ENCODE measurements at regions not wholly inside any gene's neighbourhood (a gene's known extent, or its start where the extent isn't known, plus 50 kb on each side); places are given as distances from the start of the nearest gene placed in this dataset.
A peak's percentile ranks its signal among the peaks of the same experiment; 100 is the strongest.
"Not testable (repeated sequence)": the region's sequence is repeated elsewhere in the genome, so short reads cannot be mapped to it uniquely, and the experiment has no call there.

DNA sequence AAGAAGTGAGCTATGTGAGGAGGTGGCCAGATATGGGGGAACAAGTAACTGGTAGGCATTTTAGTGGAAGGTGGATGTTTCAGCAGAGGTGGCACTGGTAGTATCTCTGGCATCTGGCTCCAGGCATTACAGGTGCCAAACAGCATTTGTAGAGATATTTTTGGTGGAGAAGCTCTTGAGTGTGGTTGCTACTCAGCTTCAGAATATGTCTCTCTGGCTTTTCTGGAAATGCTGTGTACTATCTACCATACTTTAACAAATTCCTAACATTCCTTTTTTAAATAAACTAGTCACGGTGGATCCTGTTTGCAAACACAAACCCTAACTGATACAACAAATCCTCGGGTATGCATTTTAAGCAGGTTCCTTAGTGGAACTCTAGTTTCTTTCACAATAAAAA, 128.0 kb downstream of the BARX2 start:
- DNase-seq, result no peak

DNA sequence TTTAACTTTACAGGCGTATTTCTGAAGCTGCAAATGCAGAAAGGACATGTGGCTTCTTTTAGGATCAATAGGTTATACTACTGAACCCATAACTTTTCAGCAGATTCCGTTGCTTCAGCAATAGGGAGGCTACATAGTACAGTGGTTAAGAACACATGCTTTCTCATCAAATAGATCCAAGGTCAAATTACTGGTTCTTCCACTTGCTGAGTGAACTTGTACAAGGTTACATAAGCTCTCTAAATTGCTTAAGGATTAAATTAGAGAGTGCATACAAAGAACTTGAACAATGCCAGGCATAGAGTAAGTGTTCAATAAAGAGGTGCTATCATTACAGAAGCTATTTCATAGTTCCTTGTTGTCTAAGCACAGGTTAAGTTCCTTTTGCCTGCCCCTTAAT, 129.6 kb downstream of the BARX2 start:
- DNase-seq, result peak; percentile 37

DNA sequence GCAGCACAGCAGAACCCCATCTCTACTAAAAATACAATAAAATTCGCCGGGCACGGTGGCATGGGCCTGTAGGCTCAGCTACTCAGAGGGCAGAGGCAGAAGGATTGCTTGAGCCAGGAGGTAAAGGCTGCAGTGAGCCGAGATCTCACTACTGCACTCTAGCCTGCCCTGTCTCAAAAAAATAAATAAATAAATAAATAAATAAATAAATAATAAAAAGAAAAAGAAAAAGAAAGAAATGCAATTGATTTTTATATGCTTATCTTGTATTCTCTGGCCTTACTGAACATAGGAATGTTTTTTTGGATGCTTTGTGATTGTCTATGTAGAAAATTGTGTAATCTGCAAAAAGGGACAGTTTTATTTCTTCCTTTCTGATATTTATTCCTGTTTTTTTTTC, 132.5 kb downstream of the BARX2 start:
- no peak for DNase-seq

DNA sequence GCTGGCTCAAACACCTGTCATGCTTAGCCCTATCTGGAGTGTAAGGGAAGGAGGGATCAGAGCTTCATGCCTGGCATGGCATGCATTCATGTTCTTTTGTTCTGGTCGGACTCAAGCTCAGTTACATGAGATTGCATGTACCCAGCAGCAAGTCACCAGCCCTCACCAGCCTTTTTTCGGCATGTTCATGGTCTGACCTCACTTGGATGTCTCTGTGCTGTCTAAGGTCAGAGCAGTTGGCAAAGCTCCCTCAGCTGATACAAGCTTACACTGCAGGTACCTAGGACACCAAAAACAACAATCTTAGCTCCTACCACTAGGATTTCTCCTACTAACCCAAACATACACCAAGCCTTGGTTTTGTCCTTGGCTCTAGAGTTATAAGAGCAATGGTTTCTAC, 152.6 kb downstream of the BARX2 start:
- DNase-seq, result peak; percentile 66

DNA sequence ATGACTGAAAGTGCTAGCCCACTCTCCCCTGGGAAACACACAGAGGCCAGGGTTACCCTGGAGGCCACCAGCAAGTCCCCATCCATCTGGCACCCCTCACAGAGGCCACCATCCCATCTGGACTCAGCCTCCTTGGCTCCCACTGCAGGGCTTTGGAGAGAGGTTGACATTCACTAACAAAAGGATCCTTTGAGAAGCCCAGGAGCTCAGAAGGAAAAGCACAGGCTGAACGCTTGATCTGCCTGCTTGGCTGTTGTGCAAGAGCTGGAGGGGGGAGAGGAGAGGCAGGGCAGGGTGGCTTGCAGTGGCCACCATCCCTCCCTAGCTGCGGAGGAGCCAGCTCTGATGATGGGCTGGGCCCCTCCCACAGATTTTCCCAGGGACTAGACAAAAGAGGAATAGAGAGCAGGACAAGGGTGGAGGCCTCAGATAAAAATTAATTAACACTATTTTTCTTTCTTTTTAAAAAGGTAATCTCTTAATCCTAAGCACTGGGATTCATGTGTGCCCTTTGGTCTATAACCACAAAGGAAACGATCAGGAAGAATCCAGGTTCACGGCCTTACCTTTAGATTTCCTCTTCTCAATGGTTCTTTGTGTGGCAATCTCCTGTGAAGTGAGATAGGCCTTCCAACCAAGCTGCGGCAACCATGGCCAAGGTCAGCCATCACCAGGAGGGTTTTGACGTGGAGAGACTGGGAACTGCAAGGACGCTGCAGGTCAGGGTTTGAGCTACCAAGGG, 154.7 kb downstream of the BARX2 start:
- no peak for DNase-seq

DNA sequence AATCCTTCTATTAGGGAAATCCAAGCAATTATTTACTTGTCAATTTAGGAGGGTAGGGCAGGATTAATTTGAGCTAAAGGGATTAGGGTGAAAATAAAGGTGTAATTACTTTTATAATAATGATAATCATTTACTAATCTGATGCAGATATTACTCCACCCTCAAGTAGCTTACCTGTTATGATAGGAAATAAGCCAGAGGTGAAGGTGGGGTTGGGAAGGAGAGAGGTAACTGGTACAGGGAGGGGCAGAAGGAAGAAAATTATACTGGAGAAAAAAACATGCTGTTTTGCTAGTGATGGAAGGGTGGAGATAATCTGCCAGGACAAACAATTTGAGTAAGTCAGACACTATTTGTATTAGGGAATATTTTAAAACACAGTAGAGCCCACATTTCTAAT, 157.7 kb downstream of the BARX2 start:
- no peak for DNase-seq

DNA sequence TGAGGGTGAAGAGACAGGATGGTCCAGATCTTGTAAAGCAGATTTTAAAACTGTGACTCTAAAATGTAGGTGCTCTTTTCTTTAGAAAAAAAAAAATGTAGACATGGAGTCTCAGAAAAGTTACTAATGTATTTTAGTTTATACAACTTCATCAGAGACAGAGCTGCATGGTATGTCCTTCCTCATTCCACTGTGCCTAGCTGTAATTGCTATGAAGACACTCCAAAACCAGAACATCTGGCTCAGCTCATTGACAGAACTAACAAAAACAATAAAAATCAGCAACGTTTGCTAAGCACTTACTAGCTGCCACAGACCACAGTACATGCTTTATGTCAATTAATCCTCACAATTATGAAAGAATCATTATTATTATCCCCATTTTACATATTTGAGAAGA, 160.7 kb downstream of the BARX2 start:
- DNase-seq, result no peak

DNA sequence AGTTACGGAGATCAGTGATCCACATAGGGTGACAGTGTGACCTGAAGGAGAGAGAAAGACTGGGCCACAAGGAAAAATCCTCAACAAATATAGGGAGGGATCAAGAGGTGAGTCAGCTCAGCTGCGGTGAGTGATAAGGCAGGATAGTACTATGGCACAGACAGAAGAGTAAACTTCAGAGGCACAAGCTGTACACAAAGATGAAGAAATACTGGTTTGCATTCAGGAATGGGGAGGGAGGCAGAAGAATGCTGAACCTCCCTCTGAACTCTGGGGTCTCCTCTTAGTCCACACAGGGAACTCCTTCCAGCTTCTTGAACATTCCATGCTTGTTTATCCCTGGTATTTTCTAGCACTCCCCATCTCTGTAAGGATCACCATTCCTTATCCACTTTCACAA, 162.7 kb downstream of the BARX2 start:
- peak; percentile 29 for DNase-seq

DNA sequence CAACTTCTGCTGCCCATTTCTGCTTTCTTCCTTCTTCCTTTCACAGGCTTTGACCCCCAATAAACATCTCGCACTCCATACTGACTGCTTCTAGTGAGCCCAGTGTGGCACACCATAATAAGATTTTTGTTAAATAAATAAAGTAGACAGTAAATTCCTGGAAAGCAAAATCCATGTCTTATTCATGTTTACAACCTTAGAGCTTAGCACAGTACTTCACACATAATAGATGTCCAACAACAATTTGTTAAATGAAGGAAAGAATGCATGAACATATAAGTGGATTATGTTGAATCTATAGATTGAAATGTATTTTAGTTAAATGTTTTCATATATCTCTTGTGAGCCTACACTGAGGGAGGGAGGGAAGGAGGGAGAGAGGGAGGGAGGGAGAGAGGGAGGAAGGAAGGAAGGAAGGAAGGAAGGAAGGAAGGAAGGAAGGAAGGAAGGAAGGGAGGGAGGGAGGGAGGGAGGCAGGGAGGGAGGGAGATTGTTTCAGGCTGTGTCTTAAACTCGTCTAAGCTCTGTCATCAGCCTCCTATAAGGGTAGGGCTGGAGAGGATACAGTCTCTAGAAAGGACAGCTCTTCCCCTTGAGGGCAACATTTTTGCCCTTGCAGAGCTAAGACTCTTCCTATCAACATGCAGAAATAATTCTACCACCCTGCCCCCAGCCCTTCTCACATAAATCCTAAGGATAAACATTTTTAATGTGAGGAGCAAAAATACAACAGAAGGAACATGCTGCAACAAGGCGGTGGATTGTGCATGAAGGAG, 168.1 kb downstream of the BARX2 start:
- no peak for DNase-seq

DNA sequence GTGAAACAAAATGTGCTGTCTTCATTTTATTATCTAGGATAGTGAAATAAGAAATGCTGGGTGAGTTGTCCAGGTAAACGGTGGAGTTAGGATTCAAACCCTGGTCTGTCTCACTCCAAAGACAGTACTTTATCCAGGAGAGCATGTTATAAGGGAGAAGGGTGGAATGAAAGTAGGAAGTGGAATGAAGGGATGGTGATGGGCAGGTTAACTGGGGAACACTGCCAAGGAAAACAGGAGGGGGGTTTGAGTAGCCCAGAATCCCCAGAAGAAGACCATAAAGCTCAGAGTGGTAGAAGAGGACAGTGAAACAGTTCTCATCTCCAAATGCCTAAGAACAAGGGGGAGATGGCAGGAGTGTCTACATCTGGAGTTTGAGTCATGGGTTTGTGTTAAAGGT, 169.0 kb downstream of the BARX2 start:
- DNase-seq, result no peak

DNA sequence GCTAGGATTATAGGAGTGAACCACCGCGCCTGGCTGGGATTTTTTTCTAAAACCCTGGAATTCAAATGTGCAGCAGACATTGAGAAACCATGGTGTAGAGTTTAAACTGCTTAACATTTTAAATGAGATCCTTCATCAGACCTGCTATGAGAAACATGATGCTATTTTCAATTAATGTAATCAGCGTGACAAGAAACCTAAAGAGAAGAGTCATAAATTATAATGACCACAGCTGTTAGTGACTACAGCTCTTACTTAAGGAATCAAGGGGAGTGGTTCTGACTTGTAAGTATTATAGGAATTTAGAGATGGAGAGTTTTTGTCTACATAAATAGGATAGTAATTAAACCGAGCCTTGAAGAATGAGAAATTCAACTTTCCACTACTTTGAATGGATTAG, 170.6 kb downstream of the BARX2 start:
- no peak for DNase-seq

DNA sequence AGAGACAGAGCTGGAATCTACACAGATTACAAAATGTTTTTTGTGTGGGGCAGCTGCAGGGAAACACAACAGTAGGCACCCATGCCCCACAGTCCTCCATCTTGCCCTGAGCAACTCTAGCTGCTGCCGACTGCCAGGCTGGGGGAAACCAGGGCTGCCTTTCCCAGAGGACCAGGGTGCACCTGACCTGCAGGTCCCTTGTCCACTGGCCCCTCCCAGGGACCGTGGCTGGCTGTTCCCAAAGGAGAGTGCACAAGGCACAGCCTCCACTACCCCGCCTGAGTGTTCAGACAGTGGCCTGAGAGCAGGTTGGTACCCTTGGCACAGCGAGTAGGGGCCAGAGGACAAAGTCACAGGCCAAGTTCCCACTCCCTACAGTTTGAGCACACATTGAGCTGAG, 181.8 kb downstream of the BARX2 start:
- DNase-seq, result no peak

DNA sequence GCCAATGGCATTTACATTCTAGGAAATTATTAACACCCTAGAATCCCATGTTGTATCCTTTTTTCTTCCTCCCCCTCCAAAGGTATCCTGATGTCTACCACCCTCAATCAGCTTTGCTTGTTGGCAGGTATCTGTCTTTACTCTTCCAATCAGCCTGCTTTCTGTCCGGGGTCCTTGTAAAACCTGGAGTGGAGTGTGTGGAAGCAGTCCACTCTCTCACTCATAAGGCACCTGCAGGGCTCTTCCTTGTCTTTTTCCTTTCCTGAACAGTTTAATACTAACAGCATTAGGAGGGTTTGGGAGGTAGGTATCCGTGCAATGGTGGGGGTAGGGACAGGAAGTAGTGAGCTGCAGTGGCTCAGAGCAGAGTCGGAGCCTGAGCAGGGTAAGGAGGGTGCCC, 193.4 kb downstream of the BARX2 start:
- DNase-seq, result no peak

DNA sequence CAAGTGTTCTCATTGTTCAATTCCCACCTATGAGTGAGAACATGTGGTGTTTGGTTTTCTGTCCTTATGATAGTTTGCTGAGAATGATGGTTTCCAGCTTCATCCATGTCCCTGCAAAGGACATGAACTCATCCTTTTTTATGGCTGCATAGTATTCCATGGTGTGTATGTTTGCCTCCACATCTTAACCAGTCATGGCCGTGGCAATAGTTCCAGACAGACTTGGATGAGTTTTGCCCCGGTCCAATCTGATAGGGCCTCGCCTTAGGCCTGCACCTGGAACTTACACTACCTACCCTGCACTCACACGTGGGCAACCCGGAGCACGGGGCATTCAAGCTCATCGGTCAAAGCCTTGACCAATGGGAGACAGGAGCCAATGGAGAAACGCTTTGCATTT, 197.0 kb downstream of the BARX2 start:
- not testable (repeated sequence) for DNase-seq

DNA sequence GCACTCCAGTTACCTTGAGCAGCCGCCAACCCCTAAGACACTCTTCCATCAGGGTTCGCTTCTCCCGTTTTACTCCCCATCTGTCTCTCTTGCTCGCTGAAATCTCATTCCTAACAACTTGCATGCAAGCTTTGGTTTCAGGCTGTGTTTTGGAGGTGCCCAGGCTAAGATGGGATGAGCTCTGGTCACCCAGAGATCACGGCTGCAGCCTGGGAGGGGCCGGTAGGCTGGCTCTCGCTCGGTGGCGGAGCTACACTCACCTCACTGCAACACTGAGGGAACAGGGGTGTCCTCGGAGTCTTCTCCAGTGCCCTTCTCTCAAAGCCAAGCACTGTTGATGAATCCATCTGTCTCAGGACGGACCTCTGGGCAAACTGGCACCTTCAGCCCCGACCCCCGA, 197.5 kb downstream of the BARX2 start:
- no peak for DNase-seq

DNA sequence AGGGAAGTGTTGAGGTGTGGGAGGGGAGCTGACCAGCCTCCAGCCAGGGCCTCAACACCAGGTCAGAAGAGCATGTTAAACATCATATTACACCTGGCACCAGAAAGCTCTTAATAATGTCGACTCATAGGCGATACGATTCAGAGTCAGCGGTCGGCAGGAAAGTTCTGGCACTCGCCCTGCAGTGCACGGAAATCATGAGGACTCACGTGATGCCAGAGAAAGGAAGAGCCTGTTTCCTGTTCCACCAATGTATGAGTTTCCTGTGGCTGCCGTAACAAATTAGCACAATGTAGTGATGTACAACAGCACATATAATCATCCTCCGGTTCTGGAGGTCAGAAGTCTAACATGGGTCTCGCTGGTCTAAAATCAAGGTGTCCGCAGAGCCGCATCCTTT, 198.8 kb downstream of the BARX2 start:
- DNase-seq, result no peak

DNA sequence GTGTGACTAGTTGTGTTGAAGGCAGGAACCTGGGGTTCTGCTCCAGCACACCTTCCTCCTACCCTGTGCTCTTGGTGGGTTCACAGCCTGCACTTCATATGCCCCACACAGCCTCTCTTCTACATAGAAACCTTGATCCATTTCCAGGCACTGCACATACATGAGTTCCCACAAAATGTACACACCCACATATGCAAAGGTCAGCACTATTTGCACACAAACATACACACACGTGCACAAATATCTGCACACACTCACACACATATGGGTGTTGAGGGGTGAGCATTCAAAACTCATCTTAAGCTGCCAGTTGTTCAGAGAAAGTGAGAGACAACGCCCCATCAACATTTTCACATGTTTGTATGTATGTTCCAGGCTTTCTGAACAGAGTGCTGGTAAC, 201.0 kb downstream of the BARX2 start:
- DNase-seq, result no peak

DNA sequence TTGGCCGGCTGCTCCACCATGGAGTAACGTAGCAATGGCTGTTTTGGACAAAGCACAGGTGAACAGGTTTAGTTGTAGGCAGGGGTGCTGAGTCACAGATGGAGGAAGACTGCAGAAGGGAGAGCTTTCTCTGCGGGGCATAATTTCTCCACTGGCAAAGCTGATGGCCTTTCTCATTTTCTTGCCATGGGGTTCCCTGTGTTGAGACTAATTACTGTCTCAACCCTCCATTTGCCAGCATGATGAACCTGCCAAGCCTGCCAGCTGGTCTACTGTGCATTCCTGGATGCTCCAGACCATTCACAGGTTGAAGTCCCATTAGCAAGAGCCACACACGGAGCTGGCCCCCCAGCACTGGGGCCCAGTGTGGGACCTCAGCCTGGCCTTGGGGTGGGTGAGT, 202.4 kb downstream of the BARX2 start:
- no peak for DNase-seq

DNA sequence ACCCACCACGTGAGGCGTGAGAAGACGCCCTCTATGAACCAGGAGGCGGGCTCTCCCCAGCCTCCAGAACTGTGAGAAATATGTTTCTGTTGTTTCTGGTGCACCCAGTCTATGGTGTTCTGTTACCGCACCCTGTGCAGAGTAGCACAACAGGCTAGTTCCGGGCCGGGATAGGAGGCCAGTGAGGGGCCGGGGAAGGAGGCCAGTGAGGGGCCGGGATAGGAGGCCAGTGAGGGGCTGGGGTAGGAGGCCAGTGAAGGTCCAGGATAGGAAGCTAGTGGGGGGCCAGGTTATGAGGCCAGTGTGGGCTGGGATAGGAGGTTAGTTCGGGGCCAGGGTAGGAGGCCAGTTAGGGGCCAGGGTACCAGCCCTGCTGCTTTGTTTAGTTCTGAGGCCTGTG, 204.6 kb downstream of the BARX2 start:
- DNase-seq, result no peak

DNA sequence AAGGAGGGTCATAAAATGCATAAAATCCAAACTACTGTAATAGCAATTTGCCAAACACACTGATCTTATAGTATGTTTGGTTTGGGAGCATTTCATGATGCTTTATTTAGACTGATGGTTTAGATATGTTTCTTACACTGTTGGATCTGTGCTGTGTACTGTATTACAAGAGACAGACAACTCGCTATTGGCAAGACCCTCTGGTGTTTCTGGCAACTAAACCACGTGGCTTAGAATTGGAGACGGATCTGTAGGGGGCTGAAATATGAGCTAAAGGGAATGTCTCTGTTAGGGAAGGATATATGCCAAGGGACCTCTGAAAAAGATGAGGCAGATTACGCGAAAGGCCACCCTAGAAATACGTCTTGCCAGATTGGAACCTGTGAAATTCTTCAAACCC, 208.7 kb downstream of the BARX2 start:
- no peak for DNase-seq

DNA sequence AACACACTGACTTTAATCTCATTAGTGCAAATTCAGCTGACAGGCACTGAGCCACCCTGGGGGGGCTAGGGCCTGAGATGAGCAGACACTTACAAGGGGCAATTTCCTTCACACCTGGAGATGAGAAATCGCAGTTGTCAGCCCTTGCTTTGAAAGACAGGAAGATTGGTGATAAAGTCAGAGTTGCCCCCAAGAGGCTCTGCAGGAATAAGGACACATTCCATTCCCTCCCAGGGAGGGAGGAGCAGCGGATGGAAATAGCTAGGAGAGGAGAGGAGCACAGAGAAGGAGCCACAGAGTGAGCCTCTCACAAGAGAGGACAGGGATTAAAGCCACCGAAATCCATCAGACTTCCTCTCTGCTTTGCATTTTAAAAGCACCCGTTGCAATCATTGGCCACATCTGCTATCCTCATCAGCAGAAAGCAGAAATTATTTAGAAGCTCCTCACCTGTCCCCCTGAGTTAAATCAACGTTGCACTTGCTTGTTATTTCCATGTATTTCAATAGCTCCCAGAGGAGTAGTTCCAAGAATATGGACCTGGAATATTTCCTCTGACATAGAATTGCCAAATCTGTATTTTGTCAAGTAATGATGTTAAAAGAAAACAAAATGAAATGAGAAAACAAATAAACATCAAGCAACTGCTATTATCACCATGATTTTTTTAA, 213.7 kb downstream of the BARX2 start:
- DNase-seq, result no peak

DNA sequence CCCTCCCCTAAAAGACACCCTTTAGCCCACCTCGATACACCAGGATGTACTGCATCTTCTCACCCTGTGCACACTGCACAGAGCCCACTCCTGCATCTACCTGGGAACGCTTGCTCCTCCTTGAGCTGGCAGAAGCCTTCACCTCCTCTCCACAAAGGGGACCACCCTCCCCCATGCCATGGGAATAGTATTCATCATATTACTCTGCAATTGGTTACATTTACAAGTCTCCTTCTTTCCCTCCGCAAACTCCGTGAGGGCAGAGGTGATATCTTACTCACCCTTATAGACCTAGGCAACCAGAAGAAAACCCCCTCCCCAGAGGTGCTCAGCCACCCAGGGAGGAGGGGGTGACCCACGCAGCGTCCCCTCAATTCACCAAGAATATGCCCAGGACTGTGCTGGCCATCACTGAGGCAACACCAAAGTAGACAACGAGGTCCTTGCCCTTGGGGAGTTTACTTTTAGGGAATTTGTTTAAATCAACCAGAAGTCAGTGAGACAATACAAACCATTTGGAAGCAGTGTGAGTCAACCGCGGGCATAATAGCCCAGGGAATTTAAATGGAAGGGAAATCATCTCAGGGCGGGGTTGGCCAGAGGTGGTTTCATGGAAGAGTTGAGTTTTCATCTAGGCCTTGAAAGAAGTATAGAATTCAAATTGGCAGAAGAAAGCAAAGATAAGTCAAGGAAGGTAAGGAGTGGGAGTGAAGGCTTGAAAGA, 214.5 kb downstream of the BARX2 start:
- no peak for DNase-seq

DNA sequence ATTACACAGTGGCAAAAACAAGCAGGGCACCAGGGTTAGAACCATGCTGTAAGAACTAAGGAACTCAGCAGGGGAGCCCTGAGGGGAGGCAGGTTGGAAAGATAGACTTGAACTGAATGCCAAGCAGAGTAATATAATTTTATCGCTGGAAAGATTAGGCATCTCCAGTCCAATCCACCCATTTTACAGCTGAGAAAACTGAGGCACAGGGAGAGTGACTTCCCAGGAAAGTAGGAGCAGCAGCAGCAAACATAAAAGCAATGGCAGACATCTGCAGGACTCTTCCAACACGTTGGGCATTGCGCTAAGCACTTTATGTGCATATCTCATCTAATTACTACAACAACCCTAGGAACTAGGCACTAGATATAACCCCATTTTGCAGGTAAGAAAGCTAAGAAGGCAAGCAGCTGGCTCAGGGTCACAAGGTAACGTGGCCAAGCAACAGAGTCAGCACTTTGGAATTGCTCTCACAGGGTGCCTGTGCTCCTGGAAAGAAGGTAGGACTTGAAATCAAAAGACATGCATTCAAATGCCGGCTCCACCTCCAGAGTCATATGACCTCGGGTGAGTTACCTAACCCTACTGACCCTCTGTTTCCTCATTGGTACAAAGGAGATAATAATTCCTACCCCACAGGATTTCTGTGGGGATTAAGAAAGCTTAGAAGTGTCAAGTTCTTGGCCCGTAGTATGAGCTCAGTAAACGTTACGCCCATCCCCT, 215.3 kb downstream of the BARX2 start:
- DNase-seq, result no peak

Data from DMS53 (cell line).